Lung (tissue), 11 donors: ENCODE measurements at regions not wholly inside any gene's neighbourhood (a gene's known extent, or its start where the extent isn't known, plus 50 kb on each side); places are given as distances from the start of the nearest gene placed in this dataset.

Source experiments
- ATAC-seq: fragments of 200-7000 bp; cut with Tn5 transposase; one replicate; pipeline ENCODE4 v1.9.1; 2020; ENCODE audit warnings: moderate number of reproducible peaks; ENCODE audit not compliant: insufficient read depth, low FRiP score
- DNase-seq, 3 donors: peaks; one replicate each; pipeline ENCODE4 v3.0.0-alpha.2; 2013 to 2017
- H3K27ac ChIP-seq, 2 donors: one replicate each; pipeline ENCODE4 v1.5.1; 2013; ENCODE audit warnings: mild to moderate bottlenecking in 2 of 2, moderate library complexity in 2 of 2, control low read depth in 1 of 2, inconsistent platforms in 1 of 2, low read depth in 1 of 2, low read length in 1 of 2
- H3K27me3 ChIP-seq, 3 donors: one replicate each; pipeline ENCODE4 v1.5.1; 2013; ENCODE audit warnings: low read length in 2 of 3; ENCODE audit not compliant: control insufficient read depth in 3 of 3, insufficient read depth in 3 of 3
- H3K36me3 ChIP-seq, 4 donors: one replicate each; pipeline ENCODE4 v1.5.1; 2013; ENCODE audit warnings: low read length in 4 of 4, mild to moderate bottlenecking in 1 of 4, moderate library complexity in 1 of 4; ENCODE audit not compliant: control insufficient read depth in 4 of 4, insufficient read depth in 4 of 4
- H3K4me1 ChIP-seq, 5 donors: one replicate each; pipeline ENCODE4 v1.5.1; 2013; ENCODE audit warnings: low read length in 5 of 5, mild to moderate bottlenecking in 2 of 5, moderate library complexity in 1 of 5; ENCODE audit not compliant: control insufficient read depth in 5 of 5, insufficient read depth in 5 of 5
- H3K4me3 ChIP-seq: one replicate; pipeline ENCODE4 v1.5.1; 2013; ENCODE audit warnings: mild to moderate bottlenecking, control low read depth, moderate library complexity
- H3K9ac ChIP-seq, 2 donors: one replicate each; pipeline ENCODE4 v1.5.1; 2013; ENCODE audit warnings: low read length in 2 of 2, control low read depth in 1 of 2; ENCODE audit not compliant: insufficient read depth in 1 of 2
- H3K9me3 ChIP-seq, 4 donors: one replicate each; pipeline ENCODE4 v1.5.1; 2013; ENCODE audit warnings: low read length in 3 of 4, mild to moderate bottlenecking in 1 of 4, moderate library complexity in 1 of 4; ENCODE audit not compliant: control insufficient read depth in 4 of 4, insufficient read depth in 3 of 4
- CTCF ChIP-seq: IDR thresholded peaks from 2 replicates; pipeline ENCODE4 v1.5.1; 2012; ENCODE audit warnings: mild to moderate bottlenecking; ENCODE audit errors: control extremely low read depth, extremely low read depth
- WGBS, 2 donors: extraction: QIAGEN DNeasy Blood & Tissue Kit; methylation state at CpG; one replicate each; pipeline ENCODE4 v1.1.7; 2013; 5-methylcytosine and 5-hydroxymethylcytosine counted together
- donor health status: control.
- donor health status: control.
- donor health status: Bipolar disorder and iron deficiency.
- donor health status: healthy.
- donor health status: DM: yes; HTN: yes; CAD: no.

GRCh38 chr18:78670778-78671391 is 308.7 kb upstream of the SALL3 start:
- ATAC-seq (no peak), DNase-seq (no peak)
- WGBS, 2 donors = 67 to 69% methylated on average over 14 of the region's 14 CpGs
- no peak for TF ChIP-seq CTCF
- Histone ChIP-seq H3K27me3 (peaks cover 0 to 5% (median 0%) of the 10 kb centered on the region in 3 donors), H3K9ac (no peak overlapping the region), H3K4me3 (no peak overlapping the region), H3K4me1 (no peaks in the 10 kb centered on the region), H3K9me3 (no peaks in the 10 kb centered on the region), H3K36me3 (no peaks in the 10 kb centered on the region), H3K27ac (no peak overlapping the region)

GRCh38 chr18:78671551-78671950 is 308.1 kb upstream of the SALL3 start:
- TF ChIP-seq CTCF = no peak
- 86 to 88% methylated on average over 15 of the region's 15 CpGs for WGBS, 2 donors
- no peak overlapping the region for H3K4me3 ChIP-seq
- H3K9me3 ChIP-seq = no peaks in the 10 kb centered on the region
- no peak for DNase-seq
- ATAC-seq = no peak
- no peaks in the 10 kb centered on the region for H3K36me3 ChIP-seq
- no peak overlapping the region for H3K27ac ChIP-seq
- peaks cover 0 to 5% (median 0%) of the 10 kb centered on the region in 3 donors for H3K27me3 ChIP-seq
- H3K4me1 ChIP-seq = no peaks in the 10 kb centered on the region
- no peak overlapping the region for H3K9ac ChIP-seq

- TF ChIP-seq CTCF = no peak
- no peak for ATAC-seq
Observed at GRCh38 chr18:78672862-78673446, 306.7 kb upstream of the SALL3 start.

More at GRCh38 chr18:78672862-78673446, 306.7 kb upstream of the SALL3 start:
- H3K9me3 ChIP-seq = no peaks in the 10 kb centered on the region
- no peak overlapping the region for H3K27ac ChIP-seq
- no peak overlapping the region for H3K4me3 ChIP-seq
- no peak overlapping the region for H3K9ac ChIP-seq
- no peak for DNase-seq
- no peaks in the 10 kb centered on the region for H3K36me3 ChIP-seq
- 83% methylated on average over 21 of the region's 21 CpGs for WGBS, 2 donors
- H3K4me1 ChIP-seq = no peaks in the 10 kb centered on the region
- H3K27me3 ChIP-seq = peaks cover 0 to 5% (median 0%) of the 10 kb centered on the region in 3 donors
